WTC11 (cell line): ENCODE measurements at regions not wholly inside any gene's neighbourhood (a gene's known extent, or its start where the extent isn't known, plus 50 kb on each side); places are given as distances from the start of the nearest gene placed in this dataset.

Source experiments
- KAT7 ChIP-seq: sonication (generic); formaldehyde crosslinking; IDR thresholded peaks from 2 replicates; pipeline ENCODE4 v1.8.1; 2023; ENCODE audit warnings: missing genetic modification reagents, mild to moderate bottlenecking, borderline replicate concordance
- RORB ChIP-seq: fragments of 250-450 bp; sonication (Bioruptor Pico); IDR thresholded peaks from 2 replicates; pipeline ENCODE4 v1.9.0; 2021; ENCODE audit warnings: mild to moderate bottlenecking
- TP53 ChIP-seq: sonication (generic); formaldehyde crosslinking; IDR thresholded peaks from 2 replicates; pipeline ENCODE4 v1.8.1; 2023; ENCODE audit warnings: mild to moderate bottlenecking, missing genetic modification reagents
- TF ChIP-seq, protein P1 (sequence below): fragments of 200-600 bp; IDR thresholded peaks from 2 replicates; pipeline ENCODE4 v1.8.0; 2022; ENCODE audit warnings: antibody characterized with exemption
- TF ChIP-seq, protein P2 (sequence below): fragments of 250-450 bp; sonication (Bioruptor Pico); IDR thresholded peaks from 2 replicates; pipeline ENCODE4 v1.9.0; 2021; ENCODE audit warnings: moderate library complexity, mild to moderate bottlenecking, inconsistent platforms, borderline replicate concordance
- TF ChIP-seq, protein P3 (sequence below): sonication (generic); formaldehyde crosslinking; IDR thresholded peaks from 2 replicates; pipeline ENCODE4 v1.8.1; 2023; ENCODE audit warnings: mild to moderate bottlenecking, missing genetic modification reagents
- TF ChIP-seq, protein P4 (sequence below): sonication (generic); formaldehyde crosslinking; IDR thresholded peaks from 2 replicates; pipeline ENCODE4 v1.8.1; 2023; ENCODE audit warnings: mild to moderate bottlenecking, missing genetic modification reagents
- TF ChIP-seq, protein P5 (sequence below): sonication (generic); formaldehyde crosslinking; IDR thresholded peaks from 2 replicates; pipeline ENCODE4 v1.8.1; 2022; ENCODE audit warnings: low read depth, missing genetic modification reagents, borderline replicate concordance
- TF ChIP-seq, protein P6 (sequence below): sonication (generic); formaldehyde crosslinking; IDR thresholded peaks from 2 replicates; pipeline ENCODE4 v1.8.0; 2022; ENCODE audit warnings: mild to moderate bottlenecking, missing genetic modification reagents

DNA sequence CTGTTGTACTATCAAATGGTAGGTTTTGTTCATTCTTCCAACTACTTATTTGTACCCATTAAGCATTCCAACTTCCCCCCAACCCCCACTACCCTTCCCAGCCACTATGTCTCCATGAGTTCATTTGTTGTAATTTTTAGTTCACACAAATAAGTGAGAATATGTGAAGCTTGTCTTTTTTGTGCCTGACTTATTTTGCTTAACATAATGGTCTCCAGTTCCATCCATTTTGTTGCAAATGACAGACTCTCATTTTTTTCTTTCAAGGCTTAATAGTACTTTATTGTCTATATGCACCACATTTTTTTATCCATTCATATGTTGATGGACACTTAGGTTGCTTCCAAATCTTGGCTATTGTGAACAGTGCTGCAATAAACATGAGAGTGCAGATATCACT lies 86.2 kb downstream of the ALG10B start:
- TF ChIP-seq, protein P1, sequence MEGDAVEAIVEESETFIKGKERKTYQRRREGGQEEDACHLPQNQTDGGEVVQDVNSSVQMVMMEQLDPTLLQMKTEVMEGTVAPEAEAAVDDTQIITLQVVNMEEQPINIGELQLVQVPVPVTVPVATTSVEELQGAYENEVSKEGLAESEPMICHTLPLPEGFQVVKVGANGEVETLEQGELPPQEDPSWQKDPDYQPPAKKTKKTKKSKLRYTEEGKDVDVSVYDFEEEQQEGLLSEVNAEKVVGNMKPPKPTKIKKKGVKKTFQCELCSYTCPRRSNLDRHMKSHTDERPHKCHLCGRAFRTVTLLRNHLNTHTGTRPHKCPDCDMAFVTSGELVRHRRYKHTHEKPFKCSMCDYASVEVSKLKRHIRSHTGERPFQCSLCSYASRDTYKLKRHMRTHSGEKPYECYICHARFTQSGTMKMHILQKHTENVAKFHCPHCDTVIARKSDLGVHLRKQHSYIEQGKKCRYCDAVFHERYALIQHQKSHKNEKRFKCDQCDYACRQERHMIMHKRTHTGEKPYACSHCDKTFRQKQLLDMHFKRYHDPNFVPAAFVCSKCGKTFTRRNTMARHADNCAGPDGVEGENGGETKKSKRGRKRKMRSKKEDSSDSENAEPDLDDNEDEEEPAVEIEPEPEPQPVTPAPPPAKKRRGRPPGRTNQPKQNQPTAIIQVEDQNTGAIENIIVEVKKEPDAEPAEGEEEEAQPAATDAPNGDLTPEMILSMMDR = no peak
- no peak for TF ChIP-seq KAT7 (CRISPR knock-in tag)
- no peak for TF ChIP-seq TP53
- TF ChIP-seq, protein P2, sequence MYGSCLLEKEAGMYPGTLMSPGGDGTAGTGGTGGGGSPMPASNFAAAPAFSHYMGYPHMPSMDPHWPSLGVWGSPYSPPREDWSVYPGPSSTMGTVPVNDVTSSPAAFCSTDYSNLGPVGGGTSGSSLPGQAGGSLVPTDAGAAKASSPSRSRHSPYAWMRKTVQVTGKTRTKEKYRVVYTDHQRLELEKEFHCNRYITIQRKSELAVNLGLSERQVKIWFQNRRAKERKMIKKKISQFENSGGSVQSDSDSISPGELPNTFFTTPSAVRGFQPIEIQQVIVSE (CRISPR knock-in tag) = no peak
- TF ChIP-seq RORB (CRISPR knock-in tag) = no peak
- TF ChIP-seq, protein P3, sequence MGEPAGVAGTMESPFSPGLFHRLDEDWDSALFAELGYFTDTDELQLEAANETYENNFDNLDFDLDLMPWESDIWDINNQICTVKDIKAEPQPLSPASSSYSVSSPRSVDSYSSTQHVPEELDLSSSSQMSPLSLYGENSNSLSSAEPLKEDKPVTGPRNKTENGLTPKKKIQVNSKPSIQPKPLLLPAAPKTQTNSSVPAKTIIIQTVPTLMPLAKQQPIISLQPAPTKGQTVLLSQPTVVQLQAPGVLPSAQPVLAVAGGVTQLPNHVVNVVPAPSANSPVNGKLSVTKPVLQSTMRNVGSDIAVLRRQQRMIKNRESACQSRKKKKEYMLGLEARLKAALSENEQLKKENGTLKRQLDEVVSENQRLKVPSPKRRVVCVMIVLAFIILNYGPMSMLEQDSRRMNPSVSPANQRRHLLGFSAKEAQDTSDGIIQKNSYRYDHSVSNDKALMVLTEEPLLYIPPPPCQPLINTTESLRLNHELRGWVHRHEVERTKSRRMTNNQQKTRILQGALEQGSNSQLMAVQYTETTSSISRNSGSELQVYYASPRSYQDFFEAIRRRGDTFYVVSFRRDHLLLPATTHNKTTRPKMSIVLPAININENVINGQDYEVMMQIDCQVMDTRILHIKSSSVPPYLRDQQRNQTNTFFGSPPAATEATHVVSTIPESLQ (CRISPR knock-in tag) = no peak
- TF ChIP-seq, protein P4, sequence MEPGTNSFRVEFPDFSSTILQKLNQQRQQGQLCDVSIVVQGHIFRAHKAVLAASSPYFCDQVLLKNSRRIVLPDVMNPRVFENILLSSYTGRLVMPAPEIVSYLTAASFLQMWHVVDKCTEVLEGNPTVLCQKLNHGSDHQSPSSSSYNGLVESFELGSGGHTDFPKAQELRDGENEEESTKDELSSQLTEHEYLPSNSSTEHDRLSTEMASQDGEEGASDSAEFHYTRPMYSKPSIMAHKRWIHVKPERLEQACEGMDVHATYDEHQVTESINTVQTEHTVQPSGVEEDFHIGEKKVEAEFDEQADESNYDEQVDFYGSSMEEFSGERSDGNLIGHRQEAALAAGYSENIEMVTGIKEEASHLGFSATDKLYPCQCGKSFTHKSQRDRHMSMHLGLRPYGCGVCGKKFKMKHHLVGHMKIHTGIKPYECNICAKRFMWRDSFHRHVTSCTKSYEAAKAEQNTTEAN (CRISPR knock-in tag) = no peak
- TF ChIP-seq, protein P5, sequence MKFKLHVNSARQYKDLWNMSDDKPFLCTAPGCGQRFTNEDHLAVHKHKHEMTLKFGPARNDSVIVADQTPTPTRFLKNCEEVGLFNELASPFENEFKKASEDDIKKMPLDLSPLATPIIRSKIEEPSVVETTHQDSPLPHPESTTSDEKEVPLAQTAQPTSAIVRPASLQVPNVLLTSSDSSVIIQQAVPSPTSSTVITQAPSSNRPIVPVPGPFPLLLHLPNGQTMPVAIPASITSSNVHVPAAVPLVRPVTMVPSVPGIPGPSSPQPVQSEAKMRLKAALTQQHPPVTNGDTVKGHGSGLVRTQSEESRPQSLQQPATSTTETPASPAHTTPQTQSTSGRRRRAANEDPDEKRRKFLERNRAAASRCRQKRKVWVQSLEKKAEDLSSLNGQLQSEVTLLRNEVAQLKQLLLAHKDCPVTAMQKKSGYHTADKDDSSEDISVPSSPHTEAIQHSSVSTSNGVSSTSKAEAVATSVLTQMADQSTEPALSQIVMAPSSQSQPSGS (CRISPR knock-in tag) = no peak
- TF ChIP-seq, protein P6, sequence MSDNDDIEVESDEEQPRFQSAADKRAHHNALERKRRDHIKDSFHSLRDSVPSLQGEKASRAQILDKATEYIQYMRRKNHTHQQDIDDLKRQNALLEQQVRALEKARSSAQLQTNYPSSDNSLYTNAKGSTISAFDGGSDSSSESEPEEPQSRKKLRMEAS = no peak
